Suprapubic skin (tissue), 4 donors: ENCODE measurements at regions not wholly inside any gene's neighbourhood (a gene's known extent, or its start where the extent isn't known, plus 50 kb on each side); places are given as distances from the start of the nearest gene placed in this dataset.

Source experiments
- DNase-seq, 2 donors: peaks; one replicate each; pipeline ENCODE4 v3.0.0-alpha.2; 2019; ENCODE audit warnings: low spot score in 2 of 2
- H3K27ac ChIP-seq: fragments of 200-600 bp; sonication (generic); one replicate; pipeline ENCODE4 v1.5.1; 2019
- H3K27me3 ChIP-seq: fragments of 200-600 bp; sonication (generic); one replicate; pipeline ENCODE4 v1.5.1; 2019
- H3K36me3 ChIP-seq: fragments of 200-600 bp; sonication (generic); one replicate; pipeline ENCODE4 v1.5.1; 2019
- H3K4me1 ChIP-seq: fragments of 200-600 bp; sonication (generic); one replicate; pipeline ENCODE4 v1.5.1; 2019
- H3K4me3 ChIP-seq: fragments of 200-600 bp; sonication (generic); one replicate; pipeline ENCODE4 v1.5.1; 2019; ENCODE audit warnings: mild to moderate bottlenecking
- H3K9me3 ChIP-seq: fragments of 200-600 bp; sonication (generic); one replicate; pipeline ENCODE4 v1.5.1; 2019
- EP300 ChIP-seq: sonication (generic); formaldehyde crosslinking; IDR thresholded peaks from one replicate; pipeline ENCODE4 v1.6.1; 2017; ENCODE audit warnings: antibody characterized with exemption
- POLR2A ChIP-seq, 2 donors: fragments of 450-650 bp; IDR thresholded peaks; one replicate each; pipeline ENCODE4 v1.6.1; 2017; ENCODE audit warnings: antibody characterized with exemption in 2 of 2, mild to moderate bottlenecking in 2 of 2, moderate library complexity in 2 of 2
- POLR2AphosphoS5 ChIP-seq, 3 donors: sonication (generic); formaldehyde crosslinking; IDR thresholded peaks; one replicate each; pipeline ENCODE4 v1.6.1; 2017; ENCODE audit warnings: antibody characterized with exemption in 3 of 3
- WGBS: methylation state at CpG from one replicate; pipeline ENCODE4 v1.1.5; 2018; 5-methylcytosine and 5-hydroxymethylcytosine counted together
- TF ChIP-seq, protein P1 (sequence below), 2 donors: fragments of 200-600 bp in 1 of 2; fragments of 450-650 bp in 1 of 2; sonication (generic) in 1 of 2; IDR thresholded peaks; one replicate each; pipeline ENCODE4 v1.5.1; 2016 to 2019; ENCODE audit warnings: antibody characterized with exemption in 2 of 2, mild to moderate bottlenecking in 1 of 2, moderate library complexity in 1 of 2

- H3K27me3 ChIP-seq, result no peaks in the 10 kb centered on the region
- no peaks in the 10 kb centered on the region for H3K36me3 ChIP-seq
- TF ChIP-seq POLR2AphosphoS5 (IDR thresholded peaks at IDR 0.05), result no peak
- no peak for TF ChIP-seq EP300
- TF ChIP-seq POLR2A (IDR thresholded peaks at IDR 0.05), result no peak
- TF ChIP-seq, protein P1, sequence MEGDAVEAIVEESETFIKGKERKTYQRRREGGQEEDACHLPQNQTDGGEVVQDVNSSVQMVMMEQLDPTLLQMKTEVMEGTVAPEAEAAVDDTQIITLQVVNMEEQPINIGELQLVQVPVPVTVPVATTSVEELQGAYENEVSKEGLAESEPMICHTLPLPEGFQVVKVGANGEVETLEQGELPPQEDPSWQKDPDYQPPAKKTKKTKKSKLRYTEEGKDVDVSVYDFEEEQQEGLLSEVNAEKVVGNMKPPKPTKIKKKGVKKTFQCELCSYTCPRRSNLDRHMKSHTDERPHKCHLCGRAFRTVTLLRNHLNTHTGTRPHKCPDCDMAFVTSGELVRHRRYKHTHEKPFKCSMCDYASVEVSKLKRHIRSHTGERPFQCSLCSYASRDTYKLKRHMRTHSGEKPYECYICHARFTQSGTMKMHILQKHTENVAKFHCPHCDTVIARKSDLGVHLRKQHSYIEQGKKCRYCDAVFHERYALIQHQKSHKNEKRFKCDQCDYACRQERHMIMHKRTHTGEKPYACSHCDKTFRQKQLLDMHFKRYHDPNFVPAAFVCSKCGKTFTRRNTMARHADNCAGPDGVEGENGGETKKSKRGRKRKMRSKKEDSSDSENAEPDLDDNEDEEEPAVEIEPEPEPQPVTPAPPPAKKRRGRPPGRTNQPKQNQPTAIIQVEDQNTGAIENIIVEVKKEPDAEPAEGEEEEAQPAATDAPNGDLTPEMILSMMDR (IDR thresholded peaks at IDR 0.05), result no peak
- H3K9me3 ChIP-seq, result peaks cover 4% of the 10 kb centered on the region
- no peak overlapping the region for H3K27ac ChIP-seq
- no peak for DNase-seq
- no peak overlapping the region for H3K4me3 ChIP-seq
- WGBS, result 92% methylated on average over 2 of the region's 2 CpGs
- no peaks in the 10 kb centered on the region for H3K4me1 ChIP-seq
Observed at GRCh38 chr13:90389537-90389936, 958.0 kb upstream of the MIR17HG start.

DNA sequence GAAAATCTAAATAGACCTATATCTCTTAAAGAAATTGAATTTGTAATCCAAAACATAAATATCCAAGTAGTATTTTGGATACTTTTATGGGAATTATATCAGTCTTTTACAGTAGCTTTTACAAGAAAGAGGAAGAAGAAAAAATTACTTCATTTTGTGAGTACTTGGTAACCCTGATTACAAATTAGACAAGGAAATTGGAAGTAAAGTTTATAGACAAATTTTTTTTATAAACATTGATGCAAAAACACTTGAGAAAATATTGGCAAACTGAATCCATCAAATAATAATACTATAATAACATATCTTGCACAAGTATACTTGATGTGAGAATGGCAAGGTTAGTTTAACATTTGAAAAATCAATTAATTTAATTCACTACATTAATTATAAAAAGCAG is 954.1 kb upstream of the MIR17HG start:
- no peak overlapping the region for H3K27ac ChIP-seq
- no peak overlapping the region for H3K4me3 ChIP-seq
- no peak for DNase-seq
- H3K27me3 ChIP-seq, result no peaks in the 10 kb centered on the region
- no peaks in the 10 kb centered on the region for H3K4me1 ChIP-seq
- no peaks in the 10 kb centered on the region for H3K36me3 ChIP-seq
- TF ChIP-seq POLR2AphosphoS5 (IDR thresholded peaks at IDR 0.05) (no peak), POLR2A (IDR thresholded peaks at IDR 0.05) (no peak), EP300 (no peak)
- TF ChIP-seq, protein P1 (IDR thresholded peaks at IDR 0.05), result no peak
- H3K9me3 ChIP-seq, result peaks cover 4% of the 10 kb centered on the region

DNA sequence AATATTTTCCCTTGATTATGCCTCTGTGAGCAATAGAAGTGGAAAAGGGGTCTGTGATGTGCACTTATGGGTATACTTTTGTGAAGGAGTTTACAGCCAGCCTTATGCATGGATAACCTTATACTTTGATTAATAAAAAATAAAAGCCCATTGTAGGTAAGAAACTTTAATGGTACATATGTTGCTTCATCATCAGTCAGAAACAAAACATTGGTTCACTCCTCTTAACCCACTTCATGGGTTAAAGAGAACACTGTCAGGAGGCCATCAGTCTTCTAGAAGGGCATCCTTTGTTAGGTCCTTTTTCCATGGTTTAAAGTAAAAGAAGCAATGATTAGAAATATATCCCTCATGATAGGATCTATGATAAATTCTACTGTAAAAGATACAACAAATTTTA is 952.1 kb upstream of the MIR17HG start:
- H3K36me3 ChIP-seq, result no peaks in the 10 kb centered on the region
- H3K4me3 ChIP-seq, result no peak overlapping the region
- TF ChIP-seq, protein P1 (IDR thresholded peaks at IDR 0.05), result no peak
- TF ChIP-seq EP300 (no peak), POLR2A (IDR thresholded peaks at IDR 0.05) (no peak), POLR2AphosphoS5 (IDR thresholded peaks at IDR 0.05) (no peak)
- no peak overlapping the region for H3K27ac ChIP-seq
- H3K27me3 ChIP-seq, result no peaks in the 10 kb centered on the region
- H3K9me3 ChIP-seq, result no peaks in the 10 kb centered on the region
- DNase-seq, result no peak
- no peaks in the 10 kb centered on the region for H3K4me1 ChIP-seq

- TF ChIP-seq EP300 (no peak), POLR2AphosphoS5 (IDR thresholded peaks at IDR 0.05) (no peak), POLR2A (IDR thresholded peaks at IDR 0.05) (no peak)
- TF ChIP-seq, protein P1 (IDR thresholded peaks at IDR 0.05), result no peak
- no peaks in the 10 kb centered on the region for H3K4me1 ChIP-seq
- H3K4me3 ChIP-seq, result no peak overlapping the region
- H3K36me3 ChIP-seq, result no peaks in the 10 kb centered on the region
- H3K9me3 ChIP-seq, result no peaks in the 10 kb centered on the region
- WGBS, result 89% methylated on average over 3 of the region's 3 CpGs
- H3K27ac ChIP-seq, result no peak overlapping the region
- H3K27me3 ChIP-seq, result no peaks in the 10 kb centered on the region
- no peak for DNase-seq
Observed at GRCh38 chr13:90395846-90396245, 951.6 kb upstream of the MIR17HG start.

GRCh38 chr13:90396266-90396665 is 951.2 kb upstream of the MIR17HG start:
- no peaks in the 10 kb centered on the region for H3K36me3 ChIP-seq
- no peak overlapping the region for H3K4me3 ChIP-seq

More at GRCh38 chr13:90396266-90396665, 951.2 kb upstream of the MIR17HG start:
- no peak for TF ChIP-seq POLR2AphosphoS5 (IDR thresholded peaks at IDR 0.05)
- no peak for TF ChIP-seq POLR2A (IDR thresholded peaks at IDR 0.05)
- no peak for TF ChIP-seq EP300
- TF ChIP-seq, protein P1 (IDR thresholded peaks at IDR 0.05), result no peak
- no peak for DNase-seq
- Histone ChIP-seq H3K4me1 (no peaks in the 10 kb centered on the region), H3K27ac (no peak overlapping the region), H3K27me3 (no peaks in the 10 kb centered on the region), H3K9me3 (no peaks in the 10 kb centered on the region)
